IMR-90 (cell line): ENCODE measurements at regions not wholly inside any gene's neighbourhood (a gene's known extent, or its start where the extent isn't known, plus 50 kb on each side); places are given as distances from the start of the nearest gene placed in this dataset.

Experiments used
- ATAC-seq: fragments of 200-7000 bp; cut with Tn5 transposase; 2 replicates; pipeline ENCODE4 v1.9.1; 2020; ENCODE audit warnings: low read depth, mild to moderate bottlenecking, moderate library complexity
- BruUV-seq: library from RNA; stranded (reverse); fragments of 400-500 nt; replicated peaks from 2 replicates; lab custom pipeline; 2021; lab: Mats Ljungman, UMichigan
- CTCF ChIA-PET: fragments of 300-600 bp; formaldehyde crosslinking; extraction: SDS; loops from one replicate; lab custom pipeline; 2021; ENCODE audit warnings: antibody characterized with exemption; lab: Yijun Ruan, JAX
- POLR2A ChIA-PET: fragments of 300-600 bp; sonication (Branson Sonifier 250); formaldehyde crosslinking; loops from one replicate; lab custom pipeline; 2022; ENCODE audit warnings: antibody characterized with exemption; ENCODE audit not compliant: unreplicated experiment; lab: Charles Lee
- DNase-seq: peaks from one replicate; pipeline ENCODE4 v3.0.0; 2013
- H2AFZ ChIP-seq: replicated peaks from 2 replicates; pipeline ENCODE3; 2013; ENCODE audit warnings: low read length, mild to moderate bottlenecking; ENCODE audit not compliant: poor library complexity
- H2AK5ac ChIP-seq: 2 replicates; pipeline ENCODE4 v1.6.1; 2013; ENCODE audit warnings: low read depth, low read length, inconsistent platforms
- H2AK9ac ChIP-seq: replicated peaks from 2 replicates; pipeline ENCODE3; 2013; ENCODE audit warnings: mild to moderate bottlenecking, low read depth, low read length, moderate library complexity; ENCODE audit not compliant: poor library complexity
- H2BK120ac ChIP-seq: 2 replicates; pipeline ENCODE4 v1.6.1; 2013; ENCODE audit warnings: low read depth, low read length, inconsistent platforms
- H2BK15ac ChIP-seq: 3 replicates; pipeline ENCODE4 v1.6.1; 2013; ENCODE audit warnings: low read depth, low read length, inconsistent platforms
- H2BK20ac ChIP-seq: 2 replicates; pipeline ENCODE4 v1.6.1; 2013; ENCODE audit warnings: low read depth, mild to moderate bottlenecking, inconsistent platforms, low read length, moderate library complexity
- H2BK5ac ChIP-seq: 2 replicates; pipeline ENCODE4 v1.6.1; 2013; ENCODE audit warnings: mild to moderate bottlenecking, low read depth, low read length, inconsistent platforms; ENCODE audit not compliant: poor library complexity, severe bottlenecking
- H3K14ac ChIP-seq: replicated peaks from 2 replicates; pipeline ENCODE4 v1.6.1; 2013; ENCODE audit warnings: low read depth, low read length, inconsistent platforms
- H3K18ac ChIP-seq: 2 replicates; pipeline ENCODE4 v1.6.1; 2013; ENCODE audit warnings: low read depth, low read length, control low read depth
- H3K23ac ChIP-seq: 2 replicates; pipeline ENCODE4 v1.6.1; 2013; ENCODE audit warnings: low read depth, low read length, inconsistent platforms
- H3K27ac ChIP-seq: 2 replicates; pipeline ENCODE4 v1.5.1; 2013; ENCODE audit warnings: mild to moderate bottlenecking, control low read depth, low read length; ENCODE audit not compliant: insufficient read depth
- H3K27me3 ChIP-seq: 2 replicates; pipeline ENCODE4 v1.6.1; 2013; ENCODE audit warnings: low read length; ENCODE audit not compliant: control insufficient read depth, insufficient read depth
- H3K36me3 ChIP-seq: 2 replicates; pipeline ENCODE4 v1.6.1; 2013; ENCODE audit warnings: low read length, mixed read lengths; ENCODE audit not compliant: control insufficient read depth, insufficient read depth
- H3K4ac ChIP-seq: 2 replicates; pipeline ENCODE4 v1.6.1; 2013; ENCODE audit warnings: low read depth, low read length, inconsistent platforms
- H3K4me1 ChIP-seq: 2 replicates; pipeline ENCODE4 v1.6.1; 2013; ENCODE audit warnings: low read length, mixed read lengths; ENCODE audit not compliant: control insufficient read depth, insufficient read depth
- H3K4me2 ChIP-seq: 2 replicates; pipeline ENCODE4 v1.6.1; 2013; ENCODE audit warnings: low read depth, mild to moderate bottlenecking, control low read depth, low read length, moderate library complexity
- H3K4me3 ChIP-seq: 2 replicates; pipeline ENCODE4 v1.5.1; 2013; ENCODE audit warnings: low read depth, mild to moderate bottlenecking, control low read depth, low read length, moderate library complexity; ENCODE audit not compliant: insufficient read depth
- H3K56ac ChIP-seq: 2 replicates; pipeline ENCODE4 v1.6.1; 2013; ENCODE audit warnings: low read length, inconsistent platforms; ENCODE audit not compliant: insufficient read depth; ENCODE audit errors: extremely low read depth
- H3K79me1 ChIP-seq, 2 experiments: 2 replicates each; pipeline ENCODE4 v1.6.1; 2013; ENCODE audit warnings: low read length in 2 of 2, inconsistent platforms in 1 of 2, low read depth in 1 of 2
- H3K9ac ChIP-seq: 2 replicates; pipeline ENCODE4 v1.6.1; 2013; ENCODE audit warnings: low read depth, low read length, control low read depth
- H3K9me1 ChIP-seq: 2 replicates; pipeline ENCODE4 v1.6.1; 2013; ENCODE audit warnings: low read length, inconsistent platforms; ENCODE audit not compliant: insufficient read depth
- H3K9me3 ChIP-seq: 2 replicates; pipeline ENCODE4 v1.6.1; 2013; ENCODE audit warnings: low read length; ENCODE audit not compliant: control insufficient read depth, insufficient read depth
- H4K20me1 ChIP-seq: 2 replicates; pipeline ENCODE4 v1.6.1; 2013; ENCODE audit warnings: low read length, inconsistent platforms; ENCODE audit not compliant: insufficient read depth
- H4K5ac ChIP-seq: 2 replicates; pipeline ENCODE4 v1.6.1; 2013; ENCODE audit warnings: mild to moderate bottlenecking, low read depth, low read length, control low read depth
- H4K8ac ChIP-seq, 2 experiments: 2 replicates each; pipeline ENCODE4 v1.6.1; 2013; ENCODE audit warnings: low read depth in 2 of 2, low read length in 2 of 2, control low read depth in 1 of 2, inconsistent platforms in 1 of 2
- H4K91ac ChIP-seq: 2 replicates; pipeline ENCODE4 v1.6.1; 2013; ENCODE audit warnings: low read depth, low read length, inconsistent platforms; ENCODE audit not compliant: insufficient read depth
- BHLHE40 ChIP-seq: fragments of 150-350 bp; IDR thresholded peaks from 2 replicates; pipeline ENCODE4 v1.6.1; 2016; ENCODE audit warnings: mild to moderate bottlenecking, low read depth, low read length
- CEBPB ChIP-seq: IDR thresholded peaks from 2 replicates; pipeline ENCODE4 v1.6.1; 2012; ENCODE audit warnings: low read depth, low read length, improper control_type of control experiment
- CHD1 ChIP-seq: IDR thresholded peaks from 2 replicates; pipeline ENCODE4 v1.6.1; 2012; ENCODE audit warnings: low read depth, low read length, improper control_type of control experiment
- MAFK ChIP-seq: IDR thresholded peaks from 2 replicates; pipeline ENCODE4 v1.6.1; 2012; ENCODE audit warnings: low read depth, low read length, improper control_type of control experiment
- POLR2A ChIP-seq: IDR thresholded peaks from 2 replicates; pipeline ENCODE4 v1.6.1; 2012; ENCODE audit warnings: mild to moderate bottlenecking, low read depth, low read length
- RCOR1 ChIP-seq: IDR thresholded peaks from 2 replicates; pipeline ENCODE4 v1.6.1; 2012; ENCODE audit warnings: mild to moderate bottlenecking, low read length, improper control_type of control experiment; ENCODE audit not compliant: insufficient replicate concordance
- RFX5 ChIP-seq: IDR thresholded peaks from 2 replicates; pipeline ENCODE4 v1.8.0; 2012; ENCODE audit warnings: low read depth, mild to moderate bottlenecking, low read length, moderate library complexity
- SMC3 ChIP-seq: fragments of 150-350 bp; IDR thresholded peaks from 2 replicates; pipeline ENCODE4 v1.6.1; 2016; ENCODE audit warnings: low read depth, mild to moderate bottlenecking, antibody characterized with exemption, low read length, moderate library complexity
- WGBS, 2 experiments: methylation state at CpG; one replicate each; pipeline versions ENCODE4 v1.1.5 to v1.1.7; 2013; ENCODE audit warnings: missing lambda C conversion rate in 2 of 2; ENCODE audit not compliant: insufficient read length in 1 of 2; ENCODE audit errors: extremely low coverage in 2 of 2; 5-methylcytosine and 5-hydroxymethylcytosine counted together
- dilution Hi-C: fragments of 300-500 bp; cut with HindIII; formaldehyde crosslinking; loops from one replicate; pipeline ENCODE4 v1.14.3; 2018; ENCODE audit warnings: low sequenced_read_pairs; ENCODE audit not compliant: unreplicated experiment
- in situ Hi-C: fragments of 300-500 bp; cut with MboI; formaldehyde crosslinking; loops from 3 replicates; pipeline ENCODE4 v1.14.3; 2019; ENCODE audit warnings: low sequenced_read_pairs, inconsistent platforms, mixed read lengths
- intact Hi-C: fragments of 100-400 bp; cut with micrococcal nuclease; formaldehyde crosslinking; loops from 2 replicates; pipeline ENCODE4 v1.10.0; 2022
- TF ChIP-seq, protein P1 (sequence below): conservative IDR thresholded peaks from 2 replicates; pipeline ENCODE4 v1.5.1; 2012; ENCODE audit warnings: mild to moderate bottlenecking, low read depth, low read length, improper control_type of control experiment

DNA sequence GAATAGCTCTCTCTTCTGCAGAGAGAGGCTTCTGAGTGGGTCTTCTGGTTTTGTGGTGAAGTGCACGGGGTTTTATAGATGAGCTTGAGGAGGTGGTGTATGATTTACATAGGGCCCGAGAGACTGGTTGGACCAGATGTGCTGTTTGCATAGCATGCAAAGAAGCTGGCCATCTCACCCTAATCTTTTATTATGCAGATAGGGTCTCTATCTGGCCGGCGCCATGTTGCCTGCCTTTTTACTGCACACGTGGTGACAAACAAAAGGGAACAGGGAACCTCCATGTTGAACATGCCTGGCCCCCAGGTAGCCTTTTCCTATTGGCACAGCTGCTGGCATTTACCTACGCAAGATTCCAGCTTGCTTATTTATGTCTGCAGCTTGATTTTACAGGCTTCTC lies 473.3 kb upstream of the FAM47C start:
- intact Hi-C loops = no loop called here
- ATAC-seq = no peak
- DNase-seq = no peak
- ChIA-PET CTCF (no interaction called here), POLR2A (no interaction called here)
- no peak overlapping the region for H3K4ac ChIP-seq
- dilution Hi-C loops = no loop called here
- no peak overlapping the region for H4K8ac ChIP-seq
- H3K9ac ChIP-seq = no peak overlapping the region
- H3K79me1 ChIP-seq = no peaks in the 10 kb centered on the region
- H2AK5ac ChIP-seq = no peak overlapping the region
- H3K4me1 ChIP-seq = no peaks in the 10 kb centered on the region
- no peak overlapping the region for H4K5ac ChIP-seq
- H4K91ac ChIP-seq = no peak overlapping the region
- H3K9me1 ChIP-seq = no peaks in the 10 kb centered on the region
- no peak overlapping the region for H2BK15ac ChIP-seq
- H3K14ac ChIP-seq = no peak overlapping the region
- no peak overlapping the region for H2AK9ac ChIP-seq
- no peak overlapping the region for H2AFZ ChIP-seq
- H3K18ac ChIP-seq = no peak overlapping the region
- WGBS, 2 experiments = 34% methylated on average over 3 of the region's 6 CpGs; no CpG with 5 or more reads in 1 of the 2 experiments
- no peak for TF ChIP-seq CHD1
- TF ChIP-seq BHLHE40 = no peak
- TF ChIP-seq, protein P1, sequence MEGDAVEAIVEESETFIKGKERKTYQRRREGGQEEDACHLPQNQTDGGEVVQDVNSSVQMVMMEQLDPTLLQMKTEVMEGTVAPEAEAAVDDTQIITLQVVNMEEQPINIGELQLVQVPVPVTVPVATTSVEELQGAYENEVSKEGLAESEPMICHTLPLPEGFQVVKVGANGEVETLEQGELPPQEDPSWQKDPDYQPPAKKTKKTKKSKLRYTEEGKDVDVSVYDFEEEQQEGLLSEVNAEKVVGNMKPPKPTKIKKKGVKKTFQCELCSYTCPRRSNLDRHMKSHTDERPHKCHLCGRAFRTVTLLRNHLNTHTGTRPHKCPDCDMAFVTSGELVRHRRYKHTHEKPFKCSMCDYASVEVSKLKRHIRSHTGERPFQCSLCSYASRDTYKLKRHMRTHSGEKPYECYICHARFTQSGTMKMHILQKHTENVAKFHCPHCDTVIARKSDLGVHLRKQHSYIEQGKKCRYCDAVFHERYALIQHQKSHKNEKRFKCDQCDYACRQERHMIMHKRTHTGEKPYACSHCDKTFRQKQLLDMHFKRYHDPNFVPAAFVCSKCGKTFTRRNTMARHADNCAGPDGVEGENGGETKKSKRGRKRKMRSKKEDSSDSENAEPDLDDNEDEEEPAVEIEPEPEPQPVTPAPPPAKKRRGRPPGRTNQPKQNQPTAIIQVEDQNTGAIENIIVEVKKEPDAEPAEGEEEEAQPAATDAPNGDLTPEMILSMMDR = no peak
- no peak for TF ChIP-seq RCOR1
- TF ChIP-seq CEBPB = no peak
- TF ChIP-seq RFX5 = no peak
- TF ChIP-seq MAFK = no peak
- no peak for TF ChIP-seq SMC3
- no peak for TF ChIP-seq POLR2A
- H3K9me3 ChIP-seq = no peaks in the 10 kb centered on the region
- no peak overlapping the region for H3K4me3 ChIP-seq
- no peak overlapping the region for H3K4me2 ChIP-seq
- in situ Hi-C loops = no loop called here
- H2BK5ac ChIP-seq = no peak overlapping the region
- no peaks in the 10 kb centered on the region for H3K27me3 ChIP-seq
- no peak overlapping the region for H3K27ac ChIP-seq
- no peaks in the 10 kb centered on the region for H4K20me1 ChIP-seq
- no peaks in the 10 kb centered on the region for H3K36me3 ChIP-seq
- no peak overlapping the region for H3K56ac ChIP-seq
- no peak overlapping the region for H2BK20ac ChIP-seq
- no TSS peak for BruUV-seq
- no peak overlapping the region for H2BK120ac ChIP-seq
- H3K23ac ChIP-seq = no peak overlapping the region
